GM12892 (cell line): ENCODE measurements at regions not wholly inside any gene's neighbourhood (a gene's known extent, or its start where the extent isn't known, plus 50 kb on each side); places are given as distances from the start of the nearest gene placed in this dataset.

Experiments used
- POLR2A ChIP-seq: IDR thresholded peaks from 2 replicates; pipeline ENCODE4 v1.6.1; 2011; ENCODE audit warnings: low read depth, low read length, control low read depth
- POLR2AphosphoS5 ChIP-seq: IDR thresholded peaks from 2 replicates; pipeline ENCODE4 v1.6.1; 2011; ENCODE audit warnings: low read depth, low read length, control low read depth

- no peak for TF ChIP-seq POLR2AphosphoS5
- TF ChIP-seq POLR2A: no peak
Measured at GRCh38 chr15:96253006-96253747, 77.3 kb upstream of the NR2F2 start.
